ENCODE measurements at regions not wholly inside any gene's neighbourhood (a gene's known extent, or its start where the extent isn't known, plus 50 kb on each side); places are given as distances from the start of the nearest gene placed in this dataset.

GRCh38 chr9:87085521-87085920, 138.2 kb upstream of the GAS1 start:
- H3K27ac ChIP-seq = no peak overlapping the region
- H3K4me1 ChIP-seq = no peaks in the 10 kb centered on the region
- H3K4me3 ChIP-seq = no peak overlapping the region
- no peaks in the 10 kb centered on the region for H3K9me3 ChIP-seq (replicated peaks)
- H3K36me3 ChIP-seq = no peaks in the 10 kb centered on the region
- H3K27me3 ChIP-seq = no peaks in the 10 kb centered on the region
- no peak for DNase-seq

GRCh38 chr9:87086221-87086818, 139.0 kb upstream of the GAS1 start:
- H3K4me1 ChIP-seq = no peaks in the 10 kb centered on the region
- H3K4me3 ChIP-seq = no peak overlapping the region
- no peaks in the 10 kb centered on the region for H3K36me3 ChIP-seq
- no peak for DNase-seq
- H3K27ac ChIP-seq = no peak overlapping the region
- no peaks in the 10 kb centered on the region for H3K9me3 ChIP-seq (replicated peaks)
- H3K27me3 ChIP-seq = no peaks in the 10 kb centered on the region

- Histone ChIP-seq H3K27me3 (no peaks in the 10 kb centered on the region), H3K4me1 (no peaks in the 10 kb centered on the region), H3K4me3 (no peak overlapping the region), H3K36me3 (no peaks in the 10 kb centered on the region), H3K9me3 (replicated peaks) (no peaks in the 10 kb centered on the region), H3K27ac (no peak overlapping the region)
- DNase-seq = no peak
Observed at GRCh38 chr9:87087197-87087596, 139.9 kb upstream of the GAS1 start.

DNA sequence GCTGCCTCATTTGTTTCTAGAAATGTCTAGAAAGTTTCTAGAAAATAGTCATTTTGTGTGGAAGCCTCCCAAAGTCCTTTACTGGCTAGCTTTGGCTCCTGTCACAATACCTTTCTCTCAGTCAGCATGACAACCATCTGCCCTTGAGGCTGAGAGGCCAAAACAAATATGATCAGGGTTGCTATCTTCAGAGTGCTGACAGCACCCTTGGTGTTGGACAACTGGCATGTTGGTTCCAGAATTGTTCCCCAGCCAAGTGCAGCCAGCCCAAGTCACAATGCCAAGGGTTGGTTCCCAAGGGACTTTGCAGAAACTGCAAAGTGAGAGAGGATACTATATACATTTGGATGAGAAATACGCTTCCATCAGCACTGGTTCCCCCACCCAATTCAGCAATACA, 140.9 kb upstream of the GAS1 start:
- no peaks in the 10 kb centered on the region for H3K27me3 ChIP-seq
- DNase-seq = no peak

DNA sequence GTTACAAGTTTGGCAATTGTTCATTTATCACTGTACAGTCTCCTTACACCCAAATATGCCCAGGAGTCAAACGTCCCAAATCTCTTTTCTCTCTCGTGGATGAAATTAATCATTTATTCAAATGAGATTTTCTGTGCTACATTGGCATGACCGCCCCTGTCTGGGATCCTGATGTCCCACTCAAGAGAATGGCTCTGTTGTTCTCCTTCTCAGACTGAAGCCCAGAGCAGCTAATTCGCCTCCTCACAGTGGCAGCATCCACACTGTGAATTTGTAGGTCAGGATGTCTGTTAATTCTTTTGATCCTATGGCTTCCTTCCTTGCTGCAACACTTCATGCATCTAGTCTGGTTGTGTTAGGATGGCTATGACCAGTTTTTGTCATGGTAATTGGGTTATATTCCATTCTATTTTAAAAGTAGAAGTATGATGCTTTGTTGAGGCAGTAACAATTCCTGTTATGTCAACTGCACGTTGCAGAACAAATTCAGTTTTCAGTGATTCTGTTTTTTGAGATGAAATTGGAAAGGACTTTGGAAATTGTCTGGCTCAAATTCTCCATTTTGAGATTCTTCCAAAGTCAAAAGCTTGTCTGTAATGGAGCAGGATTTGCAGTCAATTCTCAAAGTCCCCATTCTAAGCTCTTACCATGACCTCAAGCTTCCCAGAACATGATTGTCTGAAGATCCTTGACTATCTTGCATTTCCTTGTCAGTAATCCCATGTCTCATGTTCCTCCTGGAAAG, 141.5 kb upstream of the GAS1 start:
- no peaks in the 10 kb centered on the region for H3K27me3 ChIP-seq
- H3K9me3 ChIP-seq (replicated peaks) = peaks cover 2% of the 10 kb centered on the region; the same call in 1 of the 2 replicates
- no peak overlapping the region for H3K4me3 ChIP-seq
- H3K36me3 ChIP-seq = no peaks in the 10 kb centered on the region
- DNase-seq = no peak
- no peak overlapping the region for H3K27ac ChIP-seq
- no peaks in the 10 kb centered on the region for H3K4me1 ChIP-seq

More for the DNA sequence above, 140.9 kb upstream of the GAS1 start:
- Histone ChIP-seq H3K4me1 (no peaks in the 10 kb centered on the region), H3K9me3 (replicated peaks) (no peaks in the 10 kb centered on the region), H3K27ac (no peak overlapping the region), H3K36me3 (no peaks in the 10 kb centered on the region), H3K4me3 (no peak overlapping the region)

DNA sequence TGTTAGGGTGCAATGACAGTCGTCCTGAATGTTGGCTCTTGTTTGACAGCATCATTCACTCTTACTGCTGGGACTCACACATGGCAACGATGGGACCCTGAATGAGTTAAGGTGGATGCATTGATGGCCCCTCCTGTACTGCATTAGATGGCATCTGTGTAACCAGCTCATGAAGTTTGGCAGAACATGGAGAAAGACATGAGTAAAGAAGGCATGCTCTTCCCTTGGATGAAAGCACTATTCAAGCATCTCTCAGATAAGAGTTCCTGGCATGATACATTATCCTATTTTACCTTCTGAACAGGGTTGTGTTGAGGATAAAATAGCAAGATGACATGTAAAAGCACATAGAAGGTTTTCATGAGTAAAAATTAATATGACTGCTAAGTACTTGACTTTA, 142.2 kb upstream of the GAS1 start:
- Histone ChIP-seq H3K27ac (no peak overlapping the region), H3K9me3 (replicated peaks) (peaks cover 3% of the 10 kb centered on the region; the same call in 1 of the 2 replicates)
- DNase-seq = no peak

DNA sequence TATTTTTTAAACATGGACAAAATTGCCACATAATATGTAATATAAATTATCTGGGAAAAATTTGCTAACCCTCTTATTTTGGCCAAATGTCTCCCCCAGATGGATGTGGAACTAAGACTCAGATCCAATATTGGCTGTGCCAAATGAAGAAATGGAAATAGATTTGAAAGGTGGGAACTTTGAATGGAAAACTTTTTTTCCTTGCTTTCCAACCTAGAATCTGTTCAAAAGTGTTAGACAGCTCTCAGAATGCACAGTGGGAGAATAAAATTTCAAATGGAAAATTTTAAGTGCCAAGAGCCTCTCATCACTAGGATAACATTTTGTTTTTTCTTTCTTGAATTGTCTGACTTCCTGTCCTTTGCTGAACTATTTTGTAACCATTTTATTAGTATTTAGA, 142.6 kb upstream of the GAS1 start:
- DNase-seq = no peak
- no peak overlapping the region for H3K27ac ChIP-seq
- peaks cover 3% of the 10 kb centered on the region; the same call in 1 of the 2 replicates for H3K9me3 ChIP-seq (replicated peaks)
- no peaks in the 10 kb centered on the region for H3K4me1 ChIP-seq
- no peaks in the 10 kb centered on the region for H3K36me3 ChIP-seq
- H3K27me3 ChIP-seq = no peaks in the 10 kb centered on the region
- no peak overlapping the region for H3K4me3 ChIP-seq

More for the DNA sequence above, 142.2 kb upstream of the GAS1 start:
- Histone ChIP-seq H3K27me3 (no peaks in the 10 kb centered on the region), H3K4me1 (no peaks in the 10 kb centered on the region), H3K36me3 (no peaks in the 10 kb centered on the region), H3K4me3 (no peak overlapping the region)

DNA sequence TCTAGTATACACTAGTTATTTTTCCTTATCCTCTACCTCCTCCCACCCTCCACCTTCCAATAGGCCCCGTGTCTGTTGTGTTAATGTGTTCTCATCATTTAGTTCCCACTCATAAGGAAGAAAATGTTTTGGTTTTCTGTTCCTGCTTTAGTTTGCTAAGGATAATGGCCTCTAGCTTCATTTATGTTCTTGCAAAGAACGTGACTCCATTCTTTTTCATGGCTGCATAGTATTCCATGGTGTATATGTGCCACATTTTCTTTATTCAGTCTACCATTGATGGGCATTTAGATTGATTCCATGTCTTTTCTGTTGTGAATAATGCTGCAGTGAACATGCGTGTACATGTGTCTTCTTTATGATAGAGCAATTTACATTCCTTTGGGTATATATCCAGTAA, 146.5 kb upstream of the GAS1 start:
- no peak for DNase-seq
- Histone ChIP-seq H3K27ac (no peak overlapping the region), H3K9me3 (replicated peaks) (peaks cover 3% of the 10 kb centered on the region; the same call in 1 of the 2 replicates), H3K4me1 (peaks cover 17% of the 10 kb centered on the region), H3K4me3 (no peak overlapping the region), H3K36me3 (no peaks in the 10 kb centered on the region), H3K27me3 (no peaks in the 10 kb centered on the region)

DNA sequence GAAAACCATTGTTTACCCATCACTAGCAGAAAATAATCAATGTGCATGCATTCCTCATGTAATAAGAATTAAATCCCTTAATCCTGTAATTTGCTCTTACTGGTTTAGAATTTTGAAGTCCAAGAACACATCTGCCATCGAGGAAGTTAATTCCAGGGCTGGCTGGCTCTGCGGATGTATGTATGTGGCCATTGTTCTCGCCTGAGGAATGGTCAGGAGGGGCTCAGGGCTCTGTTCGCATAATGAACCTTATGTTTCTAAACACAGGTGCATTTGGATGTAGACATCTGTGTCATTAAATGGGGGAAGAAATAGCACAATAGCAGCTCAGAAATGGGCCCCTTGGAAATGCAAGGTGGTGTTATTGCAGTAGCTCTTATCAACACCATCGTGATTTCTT, 148.6 kb upstream of the GAS1 start:
- Histone ChIP-seq H3K27me3 (no peaks in the 10 kb centered on the region), H3K27ac (peak overlapping the region; percentile 23; the same call in 1 of the 2 replicates), H3K4me1 (peaks cover 17% of the 10 kb centered on the region), H3K4me3 (no peak overlapping the region), H3K36me3 (no peaks in the 10 kb centered on the region), H3K9me3 (replicated peaks) (peaks cover 3% of the 10 kb centered on the region; the same call in 1 of the 2 replicates)
- peak; percentile 76 to 89 for DNase-seq

GRCh38 chr9:87096506-87096905, 149.2 kb upstream of the GAS1 start:
- H3K9me3 ChIP-seq (replicated peaks) = peaks cover 3% of the 10 kb centered on the region; the same call in 1 of the 2 replicates
- no peaks in the 10 kb centered on the region for H3K27me3 ChIP-seq
- H3K36me3 ChIP-seq = no peaks in the 10 kb centered on the region
- peak overlapping the region; percentile 23; the same call in 1 of the 2 replicates for H3K27ac ChIP-seq
- H3K4me3 ChIP-seq = no peak overlapping the region
- no peak for DNase-seq
- peaks cover 17% of the 10 kb centered on the region for H3K4me1 ChIP-seq

GRCh38 chr9:87097238-87097637, 149.9 kb upstream of the GAS1 start:
- Histone ChIP-seq H3K4me3 (no peak overlapping the region), H3K4me1 (peaks cover 17% of the 10 kb centered on the region), H3K27me3 (no peaks in the 10 kb centered on the region), H3K36me3 (no peaks in the 10 kb centered on the region), H3K27ac (no peak overlapping the region), H3K9me3 (replicated peaks) (peaks cover 3% of the 10 kb centered on the region; the same call in 1 of the 2 replicates)
- no peak for DNase-seq

GRCh38 chr9:87099407-87099806, 152.1 kb upstream of the GAS1 start:
- no peaks in the 10 kb centered on the region for H3K27me3 ChIP-seq
- H3K9me3 ChIP-seq (replicated peaks) = no peaks in the 10 kb centered on the region
- no peak overlapping the region for H3K4me3 ChIP-seq
- DNase-seq = no peak
- H3K4me1 ChIP-seq = peaks cover 17% of the 10 kb centered on the region
- H3K27ac ChIP-seq = no peak overlapping the region
- no peaks in the 10 kb centered on the region for H3K36me3 ChIP-seq

GRCh38 chr9:87100001-87100400, 152.7 kb upstream of the GAS1 start:
- Histone ChIP-seq H3K9me3 (replicated peaks) (no peaks in the 10 kb centered on the region), H3K36me3 (no peaks in the 10 kb centered on the region), H3K27ac (no peak overlapping the region), H3K27me3 (no peaks in the 10 kb centered on the region), H3K4me1 (peaks cover 17% of the 10 kb centered on the region), H3K4me3 (no peak overlapping the region)
- DNase-seq = no peak

- Histone ChIP-seq H3K27me3 (no peaks in the 10 kb centered on the region), H3K4me3 (no peak overlapping the region), H3K9me3 (replicated peaks) (no peaks in the 10 kb centered on the region), H3K36me3 (no peaks in the 10 kb centered on the region), H3K4me1 (no peaks in the 10 kb centered on the region; the same call in 1 of the 2 replicates), H3K27ac (no peak overlapping the region)
- no peak for DNase-seq
Observed at GRCh38 chr9:87102126-87102525, 154.8 kb upstream of the GAS1 start.

DNA sequence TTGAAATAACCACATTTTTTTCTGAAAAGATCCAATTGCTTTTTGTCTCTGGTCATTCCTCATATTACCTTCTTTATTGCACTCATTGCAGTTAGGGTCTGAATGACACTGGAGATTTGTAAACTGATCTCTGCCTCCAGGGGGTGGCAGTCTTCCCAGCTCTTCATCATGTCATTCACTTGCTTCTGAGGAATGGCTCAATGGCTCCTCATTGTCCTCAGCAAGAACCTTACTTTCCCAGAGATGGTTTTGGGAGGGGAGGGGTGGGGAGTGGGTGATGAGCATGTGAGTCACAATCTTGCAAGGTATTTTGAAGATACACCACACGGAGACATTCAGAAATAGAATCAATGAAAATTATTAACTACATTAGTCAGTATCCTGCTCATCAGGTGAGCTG, 159.8 kb upstream of the GAS1 start:
- peak in 1 of 2 experiments; percentile 40 for DNase-seq
- Histone ChIP-seq H3K4me3 (no peak overlapping the region), H3K27ac (no peak overlapping the region), H3K27me3 (no peaks in the 10 kb centered on the region), H3K9me3 (replicated peaks) (peaks cover 4% of the 10 kb centered on the region), H3K36me3 (no peaks in the 10 kb centered on the region), H3K4me1 (no peaks in the 10 kb centered on the region)
